ENCODE measurements at regions not wholly inside any gene's neighbourhood (a gene's known extent, or its start where the extent isn't known, plus 50 kb on each side); places are given as distances from the start of the nearest gene placed in this dataset.

GRCh38 chr5:89377767-89378455 lies 494.9 kb upstream of the MEF2C start:
- DNase-seq (ENCODE audit: low read depth): no peak
- H3K4me3 ChIP-seq (ENCODE audit: control insufficient read depth, low read depth, low read length): no peak overlapping the region
- no peak for TF ChIP-seq CTCF (IDR thresholded peaks at IDR 0.05; ENCODE audit: control insufficient read depth, insufficient read depth, low read depth, low read length, missing control alignments)

GRCh38 chr5:89374818-89375521 lies 492.0 kb upstream of the MEF2C start:
- TF ChIP-seq CTCF (IDR thresholded peaks at IDR 0.05; ENCODE audit: control insufficient read depth, insufficient read depth, low read depth, low read length, missing control alignments): no peak
- DNase-seq (ENCODE audit: low read depth): no peak
- no peak overlapping the region for H3K4me3 ChIP-seq (ENCODE audit: control insufficient read depth, low read depth, low read length)

GRCh38 chr5:89374144-89374784 lies 491.3 kb upstream of the MEF2C start:
- H3K4me3 ChIP-seq (ENCODE audit: control insufficient read depth, low read depth, low read length): no peak overlapping the region
- DNase-seq (ENCODE audit: low read depth): no peak
- no peak for TF ChIP-seq CTCF (IDR thresholded peaks at IDR 0.05; ENCODE audit: control insufficient read depth, insufficient read depth, low read depth, low read length, missing control alignments)

GRCh38 chr5:89372176-89372575 lies 489.2 kb upstream of the MEF2C start:
- DNase-seq (ENCODE audit: low read depth): no peak
- no peak overlapping the region for H3K4me3 ChIP-seq (ENCODE audit: control insufficient read depth, low read depth, low read length)
- TF ChIP-seq CTCF (IDR thresholded peaks at IDR 0.05; ENCODE audit: control insufficient read depth, insufficient read depth, low read depth, low read length, missing control alignments): no peak

GRCh38 chr5:89371646-89372045 lies 488.7 kb upstream of the MEF2C start:
- DNase-seq (ENCODE audit: low read depth): no peak
- no peak overlapping the region for H3K4me3 ChIP-seq (ENCODE audit: control insufficient read depth, low read depth, low read length)
- TF ChIP-seq CTCF (IDR thresholded peaks at IDR 0.05; ENCODE audit: control insufficient read depth, insufficient read depth, low read depth, low read length, missing control alignments): no peak

GRCh38 chr5:89359046-89359445 lies 476.1 kb upstream of the MEF2C start:
- H3K4me3 ChIP-seq (ENCODE audit: control insufficient read depth, low read depth, low read length): no peak overlapping the region
- TF ChIP-seq CTCF (IDR thresholded peaks at IDR 0.05; ENCODE audit: control insufficient read depth, insufficient read depth, low read depth, low read length, missing control alignments): no peak
- no peak for DNase-seq (ENCODE audit: low read depth)

Measured in AG09309 (cell line).